PC-9 (cell line): ENCODE measurements at regions not wholly inside any gene's neighbourhood (a gene's known extent, or its start where the extent isn't known, plus 50 kb on each side); places are given as distances from the start of the nearest gene placed in this dataset.

Experiments
- BruUV-seq: library from RNA; stranded (reverse); fragments of 400-500 nt; replicated peaks from 2 replicates; lab custom pipeline; 2021; lab: Mats Ljungman, UMichigan
- CTCF ChIA-PET: fragments of 300-600 bp; sonication (Branson Sonifier 250); formaldehyde crosslinking; loops from one replicate; lab custom pipeline; 2022; ENCODE audit warnings: antibody characterized with exemption; lab: Charles Lee
- POLR2A ChIA-PET: fragments of 300-600 bp; sonication (Branson Sonifier 250); formaldehyde crosslinking; loops from one replicate; lab custom pipeline; 2022; ENCODE audit warnings: antibody characterized with exemption; ENCODE audit not compliant: unreplicated experiment; lab: Charles Lee
- DNase-seq, 2 experiments: peaks; one replicate each; pipeline versions ENCODE4 v3.0.0 to v3.0.0-alpha.2; 2015 to 2022; ENCODE audit warnings: mixed read lengths in 1 of 2
- H2AFZ ChIP-seq: fragments of 200-600 bp; sonication (generic); 2 replicates; pipeline ENCODE4 v1.8.1; 2017; ENCODE audit warnings: antibody characterized with exemption
- H3F3A ChIP-seq: fragments of 200-600 bp; sonication (generic); 2 replicates; pipeline ENCODE4 v1.8.1; 2017; ENCODE audit warnings: antibody characterized with exemption, mild to moderate bottlenecking, low read depth; ENCODE audit not compliant: insufficient read depth
- H3K27ac ChIP-seq: fragments of 200-600 bp; sonication (generic); 2 replicates; pipeline ENCODE4 v1.6.1; 2016; ENCODE audit warnings: mixed run types
- H3K27me3 ChIP-seq: fragments of 200-600 bp; sonication (generic); 2 replicates; pipeline ENCODE4 v1.6.1; 2016; ENCODE audit warnings: low read depth, mixed run types; ENCODE audit not compliant: insufficient read depth
- H3K36me3 ChIP-seq: fragments of 200-600 bp; sonication (generic); 2 replicates; pipeline ENCODE4 v1.6.1; 2016; ENCODE audit warnings: low read depth, mixed run types
- H3K4me1 ChIP-seq: fragments of 200-600 bp; sonication (generic); replicated peaks from 2 replicates; pipeline ENCODE4 v1.6.1; 2016; ENCODE audit warnings: mixed run types; ENCODE audit not compliant: insufficient read depth
- H3K4me2 ChIP-seq: fragments of 200-600 bp; sonication (generic); 2 replicates; pipeline ENCODE4 v1.6.1; 2017; ENCODE audit warnings: mixed run types
- H3K4me3 ChIP-seq: fragments of 200-600 bp; sonication (generic); 2 replicates; pipeline ENCODE4 v1.6.1; 2016; ENCODE audit warnings: mixed run types
- H3K79me2 ChIP-seq: fragments of 200-600 bp; sonication (generic); 2 replicates; pipeline ENCODE4 v1.6.1; 2017; ENCODE audit warnings: low read depth, mixed run types
- H3K9me2 ChIP-seq: fragments of 200-600 bp; sonication (generic); 2 replicates; pipeline ENCODE4 v1.8.1; 2017; ENCODE audit warnings: mild to moderate bottlenecking; ENCODE audit not compliant: insufficient read depth
- H3K9me3 ChIP-seq: fragments of 200-600 bp; sonication (generic); 2 replicates; pipeline ENCODE4 v1.8.1; 2016; ENCODE audit warnings: low read depth; ENCODE audit not compliant: insufficient read depth
- H4K20me1 ChIP-seq: fragments of 200-600 bp; sonication (generic); 2 replicates; pipeline ENCODE4 v1.8.1; 2017; ENCODE audit not compliant: insufficient read depth
- CTCF ChIP-seq: fragments of 200-600 bp; sonication (generic); conservative IDR thresholded peaks from 2 replicates; pipeline ENCODE4 v1.6.1; 2017; ENCODE audit warnings: mixed run types, antibody characterized with exemption, mild to moderate bottlenecking, moderate library complexity
- EZH2 ChIP-seq: fragments of 200-600 bp; sonication (generic); IDR thresholded peaks from 2 replicates; pipeline ENCODE4 v1.8.0; 2017; ENCODE audit warnings: antibody characterized with exemption, low read depth
- intact Hi-C: fragments of 100-400 bp; cut with micrococcal nuclease; formaldehyde crosslinking; loops from one replicate; pipeline ENCODE4 v1.10.0; 2022; ENCODE audit not compliant: unreplicated experiment

- no peak for DNase-seq
- no TSS peak for BruUV-seq
- Histone ChIP-seq H3K9me2 (no peaks in the 10 kb centered on the region), H3K9me3 (no peaks in the 10 kb centered on the region), H3K4me2 (no peak overlapping the region), H3F3A (no peaks in the 10 kb centered on the region), H2AFZ (no peak overlapping the region), H3K27ac (no peak overlapping the region), H4K20me1 (no peaks in the 10 kb centered on the region), H3K4me3 (no peak overlapping the region), H3K79me2 (no peaks in the 10 kb centered on the region), H3K36me3 (no peaks in the 10 kb centered on the region), H3K4me1 (no peaks in the 10 kb centered on the region), H3K27me3 (peaks cover 28% of the 10 kb centered on the region)
- ChIA-PET POLR2A (no interaction called here), CTCF (no interaction called here)
- intact Hi-C loops = no loop called here
- TF ChIP-seq EZH2 = no peak
- no peak for TF ChIP-seq CTCF
Observed at GRCh38 chr13:31468114-31468902, 268.5 kb downstream of the B3GLCT start.

- POLR2A ChIA-PET = no interaction called here
Observed at GRCh38 chr13:31469377-31469776, 269.6 kb downstream of the B3GLCT start.

GRCh38 chr13:31476266-31476665 is 263.1 kb upstream of the RXFP2 start:
- H3K36me3 ChIP-seq = no peaks in the 10 kb centered on the region
- no peaks in the 10 kb centered on the region for H3F3A ChIP-seq
- H3K4me3 ChIP-seq = no peak overlapping the region
- TF ChIP-seq EZH2 (no peak), CTCF (no peak)
- CTCF ChIA-PET = no interaction called here
- H3K9me3 ChIP-seq = no peaks in the 10 kb centered on the region
- POLR2A ChIA-PET = no interaction called here
- H3K9me2 ChIP-seq = no peaks in the 10 kb centered on the region
- intact Hi-C loops = no loop called here
- BruUV-seq = no TSS peak
- H3K4me1 ChIP-seq = no peaks in the 10 kb centered on the region
- no peaks in the 10 kb centered on the region for H3K79me2 ChIP-seq
- no peaks in the 10 kb centered on the region for H4K20me1 ChIP-seq
- H3K27me3 ChIP-seq = no peaks in the 10 kb centered on the region
- DNase-seq = no peak
- no peak overlapping the region for H2AFZ ChIP-seq
- no peak overlapping the region for H3K4me2 ChIP-seq
- H3K27ac ChIP-seq = no peak overlapping the region

More at GRCh38 chr13:31469377-31469776, 269.6 kb downstream of the B3GLCT start:
- Histone ChIP-seq H3K4me2 (no peak overlapping the region), H3K27ac (no peak overlapping the region), H3K27me3 (peaks cover 20% of the 10 kb centered on the region), H4K20me1 (no peaks in the 10 kb centered on the region), H3K79me2 (no peaks in the 10 kb centered on the region), H3K36me3 (no peaks in the 10 kb centered on the region), H3K9me2 (no peaks in the 10 kb centered on the region), H2AFZ (no peak overlapping the region), H3K9me3 (no peaks in the 10 kb centered on the region), H3F3A (no peaks in the 10 kb centered on the region), H3K4me3 (no peak overlapping the region), H3K4me1 (no peaks in the 10 kb centered on the region)
- no peak for TF ChIP-seq EZH2
- TF ChIP-seq CTCF = no peak
- DNase-seq = no peak
- no TSS peak for BruUV-seq
- CTCF ChIA-PET = no interaction called here
- intact Hi-C loops = no loop called here
